Heart left ventricle (tissue), 13 donors: ENCODE measurements at regions not wholly inside any gene's neighbourhood (a gene's known extent, or its start where the extent isn't known, plus 50 kb on each side); places are given as distances from the start of the nearest gene placed in this dataset.

ENCODE experiments used
- POLR2A ChIP-seq, 2 donors: fragments of 450-650 bp; IDR thresholded peaks; one replicate each; pipeline ENCODE4 v1.6.1; 2017; ENCODE audit warnings: antibody characterized with exemption in 2 of 2, mild to moderate bottlenecking in 2 of 2, moderate library complexity in 2 of 2
- TF ChIP-seq, protein P1 (sequence below), 12 donors: fragments of 200-600 bp; sonication (generic) in 4 of 12; IDR thresholded peaks; one replicate each; pipeline versions ENCODE4 v1.5.0 to v1.8.0; 2018 to 2022; ENCODE audit warnings: antibody characterized with exemption in 12 of 12, mild to moderate bottlenecking in 5 of 12
- donor health status: ischemic (EF 13 %, LVEDD 7.1; RV severe dilation, severe dysfunction).
- donor health status: DM: no; HTN: yes; CAD: no.
- donor health status: DM: no; HTN: no; CAD: no.
- donor health status: ischemic (EF 25% LVEDD 6.9; RV normal size, moderate dysfunction).
- donor health status: ischemic (EF 25% LVEDD 5.7; RV mildly dilated, moderate dysfunction).
- donor health status: ischemic (EF 35%, LVEDD 5.7; RV mildly dilated, moderate dysfunction).
- donor health status: nonischemic (EF 11% LVEDD 7.7; RV severe dilation, severe dysfunction).
- donor health status: DM: yes; HTN: yes; CAD: no.
- donor health status: PGD.
- donor health status: ischemic (EF 29% LVEDD 5.4; RV normal size, mild dysfunction).
- donor health status: nonischemic (EF 23%, LVEDD 6.1; RV moderate dilation, normal function).

DNA sequence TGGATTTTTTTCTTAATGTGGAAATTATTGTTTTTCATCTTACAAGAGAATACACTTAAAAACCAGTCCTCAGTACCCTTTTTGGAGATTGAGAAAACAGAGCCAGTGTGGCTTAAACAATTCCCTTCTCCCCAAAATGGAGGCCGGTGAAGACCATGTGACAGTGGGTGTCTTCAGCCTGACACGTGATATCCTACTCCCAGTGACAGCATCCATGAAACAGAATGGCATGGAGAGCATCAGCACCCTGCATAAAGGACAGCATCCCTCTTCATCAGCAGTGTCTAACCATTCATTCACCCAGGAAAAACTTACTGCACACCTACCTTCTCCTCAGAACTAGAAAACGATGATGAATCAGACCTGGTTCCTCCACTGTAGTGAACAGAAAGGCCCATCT lies 103.4 kb upstream of the RAI14 start:
- TF ChIP-seq, protein P1, sequence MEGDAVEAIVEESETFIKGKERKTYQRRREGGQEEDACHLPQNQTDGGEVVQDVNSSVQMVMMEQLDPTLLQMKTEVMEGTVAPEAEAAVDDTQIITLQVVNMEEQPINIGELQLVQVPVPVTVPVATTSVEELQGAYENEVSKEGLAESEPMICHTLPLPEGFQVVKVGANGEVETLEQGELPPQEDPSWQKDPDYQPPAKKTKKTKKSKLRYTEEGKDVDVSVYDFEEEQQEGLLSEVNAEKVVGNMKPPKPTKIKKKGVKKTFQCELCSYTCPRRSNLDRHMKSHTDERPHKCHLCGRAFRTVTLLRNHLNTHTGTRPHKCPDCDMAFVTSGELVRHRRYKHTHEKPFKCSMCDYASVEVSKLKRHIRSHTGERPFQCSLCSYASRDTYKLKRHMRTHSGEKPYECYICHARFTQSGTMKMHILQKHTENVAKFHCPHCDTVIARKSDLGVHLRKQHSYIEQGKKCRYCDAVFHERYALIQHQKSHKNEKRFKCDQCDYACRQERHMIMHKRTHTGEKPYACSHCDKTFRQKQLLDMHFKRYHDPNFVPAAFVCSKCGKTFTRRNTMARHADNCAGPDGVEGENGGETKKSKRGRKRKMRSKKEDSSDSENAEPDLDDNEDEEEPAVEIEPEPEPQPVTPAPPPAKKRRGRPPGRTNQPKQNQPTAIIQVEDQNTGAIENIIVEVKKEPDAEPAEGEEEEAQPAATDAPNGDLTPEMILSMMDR (IDR thresholded peaks at IDR 0.05), result no peak
- no peak for TF ChIP-seq POLR2A (IDR thresholded peaks at IDR 0.05)
